Type B pancreatic cell (in vitro differentiated cells): ENCODE measurements at regions not wholly inside any gene's neighbourhood (a gene's known extent, or its start where the extent isn't known, plus 50 kb on each side); places are given as distances from the start of the nearest gene placed in this dataset.

Source experiments
- DNase-seq: peaks from one replicate; pipeline ENCODE4 v3.0.0; 2021; ENCODE audit warnings: mixed read lengths; ENCODE audit not compliant: unreplicated experiment; ENCODE audit errors: extremely low spot score
- H3K27ac Mint-ChIP-seq: 2 replicates; pipeline ENCODE4 v1.8.0; 2021; ENCODE audit warnings: mild to moderate bottlenecking, mixed read lengths
- H3K27me3 Mint-ChIP-seq: 2 replicates; pipeline ENCODE4 v1.8.0; 2021; ENCODE audit warnings: mixed read lengths
- H3K36me3 Mint-ChIP-seq: 2 replicates; pipeline ENCODE4 v1.8.0; 2021; ENCODE audit warnings: mixed read lengths
- H3K4me1 Mint-ChIP-seq: one replicate; pipeline ENCODE4 v1.8.0; 2021; ENCODE audit warnings: mixed read lengths; ENCODE audit not compliant: unreplicated experiment
- H3K4me3 Mint-ChIP-seq: 2 replicates; pipeline ENCODE4 v1.8.0; 2021; ENCODE audit warnings: mild to moderate bottlenecking, mixed read lengths
- H3K9me3 Mint-ChIP-seq: 2 replicates; pipeline ENCODE4 v1.8.0; 2021; ENCODE audit warnings: mixed read lengths
- CTCF ChIP-seq: fragments of 200-600 bp; sonication (generic); conservative IDR thresholded peaks from 2 replicates; pipeline ENCODE4 v1.5.0; 2021; ENCODE audit warnings: antibody characterized with exemption, mild to moderate bottlenecking

GRCh38 chr11:119979701-119980100, 158.2 kb downstream of the TRIM29 start:
- Mint-ChIP-seq H3K4me1 (peaks cover 14% of the 10 kb centered on the region), H3K9me3 (no peaks in the 10 kb centered on the region), H3K27me3 (peaks cover 26% of the 10 kb centered on the region), H3K36me3 (no peaks in the 10 kb centered on the region), H3K4me3 (no peak overlapping the region), H3K27ac (no peak overlapping the region)
- DNase-seq: no peak
- no peak for TF ChIP-seq CTCF

GRCh38 chr11:119978696-119979095, 159.2 kb downstream of the TRIM29 start:
- Mint-ChIP-seq H3K9me3 (no peaks in the 10 kb centered on the region), H3K4me1 (peaks cover 18% of the 10 kb centered on the region), H3K27me3 (peaks cover 28% of the 10 kb centered on the region), H3K27ac (no peak overlapping the region), H3K36me3 (no peaks in the 10 kb centered on the region), H3K4me3 (no peak overlapping the region)
- no peak for TF ChIP-seq CTCF
- DNase-seq: no peak

- Mint-ChIP-seq H3K27ac (no peak overlapping the region), H3K27me3 (peaks cover 28% of the 10 kb centered on the region), H3K9me3 (no peaks in the 10 kb centered on the region), H3K36me3 (no peaks in the 10 kb centered on the region), H3K4me3 (no peak overlapping the region), H3K4me1 (peaks cover 15% of the 10 kb centered on the region)
- TF ChIP-seq CTCF: no peak
- DNase-seq: no peak
Measured at GRCh38 chr11:119977881-119978280, 160.0 kb downstream of the TRIM29 start.

GRCh38 chr11:119977561-119977860, 160.4 kb downstream of the TRIM29 start:
- Mint-ChIP-seq H3K9me3 (no peaks in the 10 kb centered on the region), H3K4me1 (peaks cover 14% of the 10 kb centered on the region), H3K27me3 (peaks cover 28% of the 10 kb centered on the region)

GRCh38 chr11:119976805-119977560, 160.9 kb downstream of the TRIM29 start:
- no peak overlapping the region for H3K4me3 Mint-ChIP-seq
- H3K9me3 Mint-ChIP-seq: no peaks in the 10 kb centered on the region
- DNase-seq: no peak
- peaks cover 25% of the 10 kb centered on the region for H3K27me3 Mint-ChIP-seq
- no peak overlapping the region for H3K27ac Mint-ChIP-seq
- H3K4me1 Mint-ChIP-seq: peaks cover 14% of the 10 kb centered on the region
- no peaks in the 10 kb centered on the region for H3K36me3 Mint-ChIP-seq
- no peak for TF ChIP-seq CTCF

More at GRCh38 chr11:119977561-119977860, 160.4 kb downstream of the TRIM29 start:
- Mint-ChIP-seq H3K4me3 (no peak overlapping the region), H3K27ac (no peak overlapping the region), H3K36me3 (no peaks in the 10 kb centered on the region)
- DNase-seq: no peak
- TF ChIP-seq CTCF: no peak
